GM12875 (cell line): ENCODE measurements at regions not wholly inside any gene's neighbourhood (a gene's known extent, or its start where the extent isn't known, plus 50 kb on each side); places are given as distances from the start of the nearest gene placed in this dataset.
"Not testable (repeated sequence)": the region's sequence is repeated elsewhere in the genome, so short reads cannot be mapped to it uniquely, and the experiment has no call there.

Experiments used
- H3K4me3 ChIP-seq: one replicate; pipeline ENCODE4 v1.5.1; 2011; ENCODE audit warnings: low read depth, low read length, control low read depth
- TF ChIP-seq, protein P1 (sequence below): IDR thresholded peaks from 2 replicates; pipeline ENCODE4 v1.5.1; 2011; ENCODE audit warnings: low read depth, mild to moderate bottlenecking, control low read depth, inconsistent platforms, low read length, moderate library complexity, borderline replicate concordance; ENCODE audit not compliant: insufficient read depth

DNA sequence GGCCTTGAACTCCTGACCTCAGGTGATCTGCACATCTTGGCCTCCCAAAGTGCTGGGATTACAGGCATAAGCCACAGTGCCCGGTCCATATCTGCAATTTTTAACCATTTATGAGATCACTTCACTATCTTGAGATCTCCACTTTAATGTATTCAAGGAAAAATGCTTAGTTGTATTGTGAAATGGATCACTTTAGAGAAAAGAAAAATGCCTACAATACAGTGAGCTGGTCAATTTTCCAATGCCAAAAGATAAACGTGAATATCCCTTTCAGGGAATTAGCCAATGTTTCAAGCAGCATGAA is 82.8 kb upstream of the ZNF217 start:
- no peak overlapping the region for H3K4me3 ChIP-seq
- TF ChIP-seq, protein P1, sequence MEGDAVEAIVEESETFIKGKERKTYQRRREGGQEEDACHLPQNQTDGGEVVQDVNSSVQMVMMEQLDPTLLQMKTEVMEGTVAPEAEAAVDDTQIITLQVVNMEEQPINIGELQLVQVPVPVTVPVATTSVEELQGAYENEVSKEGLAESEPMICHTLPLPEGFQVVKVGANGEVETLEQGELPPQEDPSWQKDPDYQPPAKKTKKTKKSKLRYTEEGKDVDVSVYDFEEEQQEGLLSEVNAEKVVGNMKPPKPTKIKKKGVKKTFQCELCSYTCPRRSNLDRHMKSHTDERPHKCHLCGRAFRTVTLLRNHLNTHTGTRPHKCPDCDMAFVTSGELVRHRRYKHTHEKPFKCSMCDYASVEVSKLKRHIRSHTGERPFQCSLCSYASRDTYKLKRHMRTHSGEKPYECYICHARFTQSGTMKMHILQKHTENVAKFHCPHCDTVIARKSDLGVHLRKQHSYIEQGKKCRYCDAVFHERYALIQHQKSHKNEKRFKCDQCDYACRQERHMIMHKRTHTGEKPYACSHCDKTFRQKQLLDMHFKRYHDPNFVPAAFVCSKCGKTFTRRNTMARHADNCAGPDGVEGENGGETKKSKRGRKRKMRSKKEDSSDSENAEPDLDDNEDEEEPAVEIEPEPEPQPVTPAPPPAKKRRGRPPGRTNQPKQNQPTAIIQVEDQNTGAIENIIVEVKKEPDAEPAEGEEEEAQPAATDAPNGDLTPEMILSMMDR: no peak

- H3K4me3 ChIP-seq: no peak overlapping the region
- TF ChIP-seq, protein P1: no peak
Observed at GRCh38 chr20:53672484-53673129, 79.0 kb upstream of the ZNF217 start.

- TF ChIP-seq, protein P1: no peak
- H3K4me3 ChIP-seq: no peak overlapping the region
Observed at GRCh38 chr20:53671370-53671769, 77.7 kb upstream of the ZNF217 start.

DNA sequence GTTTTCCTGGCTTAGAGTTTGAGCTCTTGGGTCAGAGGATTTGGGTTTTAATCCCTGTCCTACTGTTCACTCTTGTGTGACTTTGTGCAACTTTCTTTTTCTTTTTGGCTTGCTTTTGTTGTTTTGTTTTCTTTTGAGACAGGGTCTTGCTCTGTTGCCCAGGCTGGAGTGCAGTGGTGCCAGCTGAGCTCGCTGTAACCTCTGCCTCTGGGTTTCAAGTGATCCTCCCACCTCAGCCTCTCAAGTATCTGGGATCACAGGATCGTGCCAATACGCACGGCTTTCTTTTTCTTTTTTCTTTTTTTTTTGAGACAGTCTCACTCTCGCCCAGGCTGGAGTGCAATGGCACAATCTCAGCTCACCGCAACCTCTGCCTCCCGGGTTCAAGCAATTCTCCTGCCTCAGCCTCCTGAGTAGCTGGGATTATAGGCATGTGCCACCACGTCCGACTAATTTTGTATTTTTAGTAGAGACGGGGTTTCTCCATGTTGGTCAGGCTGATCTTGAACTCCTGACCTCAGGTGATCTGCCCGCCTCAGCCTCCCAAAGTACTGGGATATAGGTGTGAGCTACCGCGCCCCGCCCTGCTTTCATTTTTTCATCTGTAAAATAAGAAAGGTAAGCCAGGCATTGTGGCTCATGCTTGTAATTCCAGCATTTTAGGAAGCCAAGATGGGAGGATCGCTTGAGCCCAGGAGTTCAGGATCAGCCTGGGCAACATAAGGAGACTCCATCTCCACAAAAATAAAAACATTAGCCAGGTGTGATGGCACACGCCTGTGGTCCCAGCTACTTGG is 76.1 kb upstream of the ZNF217 start:
- H3K4me3 ChIP-seq: not testable (repeated sequence)

GRCh38 chr20:53668992-53669391 is 75.4 kb upstream of the ZNF217 start:
- no peak overlapping the region for H3K4me3 ChIP-seq
- TF ChIP-seq, protein P1: no peak

- H3K4me3 ChIP-seq: no peak overlapping the region
- TF ChIP-seq, protein P1: no peak
Observed at GRCh38 chr20:53666144-53666543, 72.5 kb upstream of the ZNF217 start.

GRCh38 chr20:53664121-53664520 is 70.5 kb upstream of the ZNF217 start:
- TF ChIP-seq, protein P1: no peak
- H3K4me3 ChIP-seq: no peak overlapping the region

- not testable (repeated sequence) for H3K4me3 ChIP-seq
Observed at GRCh38 chr20:53663521-53663920, 69.9 kb upstream of the ZNF217 start.
